GM08714 (cell line): ENCODE measurements at regions not wholly inside any gene's neighbourhood (a gene's known extent, or its start where the extent isn't known, plus 50 kb on each side); places are given as distances from the start of the nearest gene placed in this dataset.
"Not testable (repeated sequence)": the region's sequence is repeated elsewhere in the genome, so short reads cannot be mapped to it uniquely, and the experiment has no call there.

Experiments
- H3K4me3 ChIP-seq: fragments of 200-500 bp; sonication (Bioruptor generic); 2 replicates; pipeline ENCODE4 v1.5.1; 2014; ENCODE audit warnings: mild to moderate bottlenecking, low read length, inconsistent platforms
- ZNF274 ChIP-seq: IDR thresholded peaks from 2 replicates; pipeline ENCODE4 v1.6.1; 2012; ENCODE audit warnings: mild to moderate bottlenecking, low read depth, low read length

DNA sequence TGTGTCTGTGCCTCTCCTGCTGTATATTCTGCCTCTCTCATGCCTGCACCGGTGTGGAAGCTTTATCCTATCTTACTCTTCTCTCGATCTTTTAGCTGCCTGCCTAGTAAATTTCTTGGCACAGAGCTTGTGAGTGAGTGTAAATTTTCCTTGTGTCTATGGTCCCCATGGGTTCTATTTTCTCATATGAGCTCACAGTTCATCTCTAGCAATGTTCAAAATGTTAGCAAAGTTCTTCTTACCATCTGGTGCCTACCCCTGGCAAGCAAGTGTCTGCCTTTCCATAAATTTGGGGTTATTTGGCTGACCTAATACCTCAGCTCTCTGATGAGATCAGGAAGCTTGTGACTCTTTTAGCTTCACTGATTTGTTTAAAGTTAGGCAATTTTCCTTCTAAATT is 572.1 kb upstream of the BRINP3 start:
- H3K4me3 ChIP-seq, result no peak overlapping the region
- TF ChIP-seq ZNF274, result no peak

DNA sequence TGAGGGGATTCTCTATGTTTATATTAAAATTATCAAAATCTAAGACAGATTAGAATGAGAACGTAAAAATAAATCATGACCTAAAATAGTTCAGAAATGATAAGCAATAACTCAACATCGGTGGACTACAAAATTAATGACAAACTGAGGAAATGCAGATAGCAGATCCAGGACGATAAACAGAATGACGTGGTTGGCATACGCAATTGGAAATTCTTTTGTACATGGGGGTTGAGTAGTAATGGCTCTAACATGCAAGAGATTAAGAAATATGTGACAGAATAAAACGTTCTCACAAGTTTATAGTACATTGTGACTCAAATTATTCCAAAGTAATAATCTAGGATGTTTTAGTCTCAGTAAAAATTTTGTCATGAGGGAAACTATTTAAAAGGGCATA is 575.2 kb upstream of the BRINP3 start:
- no peak for TF ChIP-seq ZNF274

DNA sequence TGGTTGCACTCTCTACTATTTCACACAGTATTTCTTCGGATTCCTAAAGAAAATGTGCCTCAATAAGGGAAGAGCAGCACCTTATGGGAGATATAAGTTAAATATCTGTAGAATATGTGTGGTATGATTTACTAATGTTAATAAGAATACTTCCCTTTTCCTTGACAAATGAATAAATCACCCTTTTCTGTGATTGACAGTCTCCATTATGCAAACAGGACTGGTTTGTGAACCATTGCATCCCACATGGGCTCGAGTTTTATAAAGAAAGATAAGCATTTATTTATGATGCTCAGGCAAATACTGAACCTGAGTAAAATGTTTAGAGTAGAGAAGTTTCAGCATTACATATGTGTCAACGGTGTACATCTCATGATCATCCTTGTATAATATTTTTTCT is 587.7 kb upstream of the BRINP3 start:
- H3K4me3 ChIP-seq, result no peak overlapping the region
- TF ChIP-seq ZNF274, result no peak

More for the DNA sequence above, 575.2 kb upstream of the BRINP3 start:
- no peak overlapping the region for H3K4me3 ChIP-seq

DNA sequence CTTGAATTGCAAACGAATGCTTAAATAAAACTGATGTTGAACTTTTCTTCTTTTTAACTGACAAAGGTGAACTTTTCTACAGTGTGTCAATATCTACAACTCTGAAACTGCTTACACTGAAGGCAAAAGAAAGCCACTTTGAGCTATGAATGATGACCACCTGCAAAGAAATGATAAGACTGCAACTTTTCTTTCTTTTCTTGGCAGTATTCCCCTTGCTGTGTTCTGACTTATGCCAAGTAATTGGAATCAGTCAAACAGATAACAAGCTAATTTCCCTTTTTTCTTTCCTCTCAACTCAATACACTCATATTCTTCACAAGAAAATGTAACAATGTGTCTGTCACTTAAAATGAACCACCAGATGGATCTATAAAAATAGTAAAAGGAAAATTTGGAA is 588.1 kb upstream of the BRINP3 start:
- no peak for TF ChIP-seq ZNF274
- H3K4me3 ChIP-seq, result no peak overlapping the region

DNA sequence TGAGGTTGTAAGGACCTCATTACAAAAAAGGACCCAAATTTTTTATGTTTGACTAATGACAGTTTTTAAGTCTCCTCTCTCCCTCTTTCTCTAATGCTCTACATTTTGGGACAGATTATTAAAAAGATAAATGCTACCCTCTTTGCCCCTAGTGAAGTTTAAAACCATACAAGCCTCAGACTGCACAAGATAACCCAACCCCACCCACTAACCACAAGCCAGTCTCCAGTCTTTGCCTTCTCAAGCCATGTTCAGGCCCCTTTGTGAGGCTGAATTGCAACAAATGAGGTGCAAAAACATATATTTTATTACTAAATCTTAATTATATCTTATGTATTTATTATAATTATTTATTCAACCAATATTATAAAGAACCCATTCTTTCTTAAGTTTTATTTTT is 597.2 kb upstream of the BRINP3 start:
- no peak for TF ChIP-seq ZNF274
- H3K4me3 ChIP-seq, result no peak overlapping the region

DNA sequence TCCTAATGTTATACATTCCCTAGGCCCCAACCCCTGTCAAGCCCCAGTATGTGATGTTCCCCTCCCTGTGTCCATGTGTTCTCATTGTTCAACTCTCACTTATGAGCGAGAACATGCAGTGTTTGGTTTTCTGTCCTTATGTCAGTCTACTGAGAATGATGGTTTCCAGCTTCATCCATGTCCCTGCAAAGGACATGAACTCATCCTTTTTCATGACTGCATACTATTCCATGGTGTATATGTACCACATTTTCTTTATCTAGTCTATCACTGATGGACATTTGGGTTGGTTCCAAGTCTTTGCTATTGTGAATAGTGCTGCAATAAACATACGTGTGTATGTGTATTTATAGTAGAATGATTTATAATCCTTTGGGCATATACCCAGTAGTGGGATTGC is 605.4 kb upstream of the BRINP3 start:
- H3K4me3 ChIP-seq, result not testable (repeated sequence)

DNA sequence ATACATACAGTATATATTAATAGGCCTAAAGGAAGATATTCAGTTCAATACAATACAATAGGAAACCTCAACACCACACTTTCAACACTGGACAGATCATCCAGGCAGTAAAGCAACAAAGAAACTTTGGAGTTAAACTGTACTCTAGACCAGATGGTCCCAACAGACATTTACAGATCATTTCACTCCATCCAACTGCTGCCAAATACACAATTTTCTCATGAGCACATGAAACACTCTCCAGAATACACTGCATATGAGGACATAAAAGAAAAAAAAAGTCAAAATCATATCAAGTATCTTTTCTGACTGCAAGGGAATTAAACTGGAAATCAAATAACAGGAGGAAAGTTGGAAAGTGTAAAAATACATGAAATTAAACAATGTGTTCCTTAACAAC is 607.5 kb upstream of the BRINP3 start:
- no peak overlapping the region for H3K4me3 ChIP-seq
- no peak for TF ChIP-seq ZNF274

DNA sequence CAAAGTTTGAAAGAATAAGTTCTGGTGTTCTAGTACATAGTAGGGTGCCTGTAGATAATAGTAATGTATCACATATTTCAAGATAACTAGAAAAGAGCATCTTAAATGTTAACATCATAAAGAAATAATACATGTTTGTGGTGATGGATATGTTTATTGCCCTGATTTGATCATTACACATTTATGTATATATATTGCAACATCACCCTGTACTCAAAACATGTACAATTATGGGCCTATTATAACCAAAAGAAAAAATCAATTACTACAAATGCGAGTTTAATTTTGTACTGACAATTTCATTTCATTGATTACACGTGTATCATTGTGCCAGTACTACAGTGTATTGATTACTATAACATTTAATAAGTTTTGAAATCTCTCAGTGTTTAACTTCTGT is 609.2 kb upstream of the BRINP3 start:
- no peak overlapping the region for H3K4me3 ChIP-seq
- TF ChIP-seq ZNF274, result no peak

DNA sequence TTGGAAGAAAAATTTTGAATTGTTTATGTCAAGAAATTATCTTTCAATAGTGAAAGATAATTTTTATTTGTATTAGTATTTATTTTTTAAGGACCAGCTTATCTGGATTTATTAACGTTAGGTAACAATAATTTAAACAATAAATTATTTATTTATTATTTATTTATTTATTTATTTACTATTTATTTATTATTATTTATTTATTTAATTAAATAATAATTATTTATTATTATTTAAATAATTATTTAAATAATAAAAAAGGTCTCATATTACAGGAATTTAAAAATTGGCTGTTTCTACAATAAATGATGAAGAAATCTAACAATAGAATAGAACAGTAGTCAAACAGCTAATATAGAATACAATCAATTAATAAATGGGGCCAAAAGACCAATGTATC is 618.7 kb upstream of the BRINP3 start:
- TF ChIP-seq ZNF274, result no peak
- H3K4me3 ChIP-seq, result no peak overlapping the region

DNA sequence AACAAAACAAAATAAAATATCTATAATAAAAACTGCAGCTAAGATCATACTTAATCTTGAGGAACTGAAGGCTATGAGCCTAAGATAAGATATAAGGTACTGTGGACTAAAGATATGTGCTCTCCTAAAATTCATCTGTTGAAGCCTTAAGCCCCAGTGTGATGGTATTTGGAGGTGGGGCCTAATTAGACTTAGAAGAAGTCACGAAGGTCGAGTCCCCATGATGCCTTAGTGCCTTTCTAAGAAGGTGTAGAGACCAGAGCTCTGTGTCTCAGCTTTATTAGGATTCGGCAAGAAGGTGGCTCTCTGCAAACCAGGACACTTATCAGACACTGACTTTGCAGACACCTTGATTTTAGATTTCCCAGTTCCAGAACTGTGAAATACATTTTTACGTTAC is 622.0 kb upstream of the BRINP3 start:
- H3K4me3 ChIP-seq, result no peak overlapping the region
- no peak for TF ChIP-seq ZNF274

DNA sequence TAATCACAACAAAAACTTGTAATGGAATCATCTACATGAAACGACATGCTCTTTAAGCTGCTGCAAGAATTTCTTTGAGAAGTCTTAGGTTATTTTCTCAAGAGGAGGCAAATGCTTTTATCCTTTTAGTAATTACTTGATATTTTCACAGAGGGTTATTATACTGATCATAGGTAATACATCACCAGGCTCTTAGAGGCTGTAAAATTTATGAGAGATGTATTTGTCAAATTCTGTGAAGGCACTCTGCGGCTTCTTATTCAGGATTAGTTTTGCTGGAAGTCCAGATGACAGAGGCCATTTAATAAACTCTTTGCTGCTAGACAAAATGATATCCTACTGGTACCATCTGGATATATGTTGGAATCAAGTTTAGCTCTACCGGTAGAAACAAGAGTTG is 624.3 kb upstream of the BRINP3 start:
- TF ChIP-seq ZNF274, result no peak
- H3K4me3 ChIP-seq, result no peak overlapping the region

DNA sequence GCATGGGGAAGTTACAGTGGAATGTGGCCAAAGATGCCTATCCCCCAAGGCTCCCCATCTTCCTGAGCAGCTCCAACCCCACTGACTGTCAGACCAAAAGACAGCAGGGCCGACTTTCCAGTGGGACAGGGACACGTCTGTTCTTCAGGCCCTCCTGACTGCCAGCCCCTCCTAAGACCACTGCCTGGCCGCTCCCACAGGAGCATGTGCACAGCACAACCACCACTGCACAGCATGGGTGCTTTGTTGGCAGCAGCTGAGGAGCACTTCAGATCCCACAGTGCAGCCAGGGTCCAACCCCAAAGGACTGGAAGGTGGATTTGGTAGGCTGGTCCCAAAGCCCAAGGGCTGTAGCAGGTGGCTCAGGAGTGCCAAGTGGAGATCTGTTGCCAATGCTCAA is 648.3 kb upstream of the BRINP3 start:
- no peak overlapping the region for H3K4me3 ChIP-seq
- TF ChIP-seq ZNF274, result no peak

DNA sequence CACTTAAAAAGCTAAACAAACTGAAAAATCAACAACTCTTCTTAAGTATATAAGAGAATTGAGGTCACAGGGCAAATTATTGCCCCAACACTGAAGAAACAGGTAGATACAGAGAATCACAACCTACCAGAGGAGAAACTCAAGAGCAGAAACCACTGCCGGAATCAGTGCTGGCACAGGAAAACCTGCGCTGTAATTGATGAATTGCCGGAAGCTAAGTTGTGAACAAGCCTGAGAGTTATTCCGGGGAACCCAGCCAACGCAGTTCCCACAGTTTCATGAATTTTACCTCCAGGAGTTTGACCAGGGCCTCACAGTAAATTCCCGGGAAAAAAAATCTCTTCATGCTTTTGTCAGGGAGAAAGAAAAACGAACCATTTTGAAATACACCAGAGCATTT is 657.1 kb upstream of the BRINP3 start:
- no peak for TF ChIP-seq ZNF274
- no peak overlapping the region for H3K4me3 ChIP-seq

DNA sequence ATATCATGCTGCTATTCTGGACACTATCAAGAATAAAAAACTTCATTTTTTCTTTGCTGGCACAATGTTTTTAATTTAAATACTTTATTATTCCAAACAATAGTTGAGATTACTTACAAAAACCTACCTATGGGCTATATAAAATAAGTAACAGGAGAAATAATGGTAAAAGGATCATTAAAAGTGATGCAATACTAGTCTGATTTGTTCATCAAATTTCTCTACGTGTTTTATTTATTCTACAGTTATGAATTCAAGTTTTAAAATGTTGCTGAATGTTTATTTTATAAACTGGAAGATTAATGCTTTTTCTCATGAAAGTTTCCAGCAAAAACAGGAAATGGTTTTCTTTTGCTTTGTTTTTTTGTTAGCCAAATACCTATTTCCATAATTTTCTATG is 662.4 kb upstream of the BRINP3 start:
- TF ChIP-seq ZNF274, result no peak
- no peak overlapping the region for H3K4me3 ChIP-seq

DNA sequence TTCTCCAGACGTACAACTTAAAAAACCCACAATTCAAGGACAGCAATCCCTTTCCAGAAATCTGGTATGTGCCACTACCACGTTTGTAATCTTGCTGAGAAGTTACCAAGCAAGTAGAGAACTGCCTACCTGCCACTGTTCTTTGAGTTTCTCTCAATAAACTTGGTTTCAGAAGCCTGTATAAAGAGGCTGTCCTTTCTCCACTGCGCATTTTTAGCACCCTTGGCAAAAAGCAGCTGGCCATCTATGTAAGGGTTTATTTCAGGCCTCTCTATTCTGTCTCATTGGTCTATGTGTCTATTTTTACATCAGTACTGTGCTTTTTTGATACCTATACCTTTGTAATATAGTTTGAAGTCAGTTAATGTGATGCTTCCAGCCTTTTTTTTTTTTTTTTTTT is 665.1 kb upstream of the BRINP3 start:
- no peak overlapping the region for H3K4me3 ChIP-seq
- TF ChIP-seq ZNF274, result no peak

DNA sequence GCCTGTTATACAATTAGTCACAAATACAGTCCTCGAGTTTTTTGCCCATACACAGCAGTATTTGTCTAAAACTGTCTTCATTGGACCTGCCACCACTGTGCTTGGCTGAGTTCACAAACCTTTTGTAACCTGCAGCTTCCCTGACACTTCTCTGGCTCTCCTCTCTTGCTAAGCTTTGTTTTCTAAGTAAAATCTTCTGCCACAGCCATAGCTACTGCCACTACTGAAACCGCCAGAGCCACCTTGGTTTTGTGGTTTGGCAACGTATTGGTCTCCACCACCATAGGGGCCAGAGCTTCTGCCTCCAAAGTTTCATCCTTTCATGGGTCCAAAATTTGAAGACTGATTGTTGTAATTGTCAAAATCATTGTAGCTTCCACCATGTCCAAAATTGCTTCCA is 668.2 kb upstream of the BRINP3 start:
- TF ChIP-seq ZNF274, result no peak
- no peak overlapping the region for H3K4me3 ChIP-seq

DNA sequence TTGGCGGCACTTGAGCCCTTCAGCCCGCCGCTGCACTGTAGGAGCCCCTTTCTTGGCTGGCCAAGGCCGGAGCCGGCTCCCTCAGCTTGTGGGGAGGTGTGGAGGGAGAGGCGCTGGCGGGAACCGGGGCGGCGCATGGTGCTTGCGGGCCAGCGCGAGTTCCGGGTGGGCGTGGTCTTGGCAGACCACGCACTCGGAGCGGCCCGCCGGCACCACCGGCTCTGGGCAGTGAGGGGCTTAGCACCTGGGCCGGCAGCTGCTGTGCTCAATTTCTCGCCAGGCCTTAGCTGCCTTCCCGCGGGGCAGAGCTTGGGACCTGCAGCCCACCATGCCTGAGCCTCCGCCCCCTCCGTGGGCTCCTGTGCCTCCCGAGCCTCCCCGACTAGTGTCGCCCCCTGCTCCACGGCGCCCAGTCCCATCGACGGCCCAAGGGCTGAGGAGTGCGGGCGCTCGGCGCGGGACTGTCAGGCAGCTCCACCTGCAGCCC is 673.7 kb upstream of the BRINP3 start:
- H3K4me3 ChIP-seq, result no peak overlapping the region
- TF ChIP-seq ZNF274, result no peak
